ENCODE measurements at regions not wholly inside any gene's neighbourhood (a gene's known extent, or its start where the extent isn't known, plus 50 kb on each side); places are given as distances from the start of the nearest gene placed in this dataset.

DNA sequence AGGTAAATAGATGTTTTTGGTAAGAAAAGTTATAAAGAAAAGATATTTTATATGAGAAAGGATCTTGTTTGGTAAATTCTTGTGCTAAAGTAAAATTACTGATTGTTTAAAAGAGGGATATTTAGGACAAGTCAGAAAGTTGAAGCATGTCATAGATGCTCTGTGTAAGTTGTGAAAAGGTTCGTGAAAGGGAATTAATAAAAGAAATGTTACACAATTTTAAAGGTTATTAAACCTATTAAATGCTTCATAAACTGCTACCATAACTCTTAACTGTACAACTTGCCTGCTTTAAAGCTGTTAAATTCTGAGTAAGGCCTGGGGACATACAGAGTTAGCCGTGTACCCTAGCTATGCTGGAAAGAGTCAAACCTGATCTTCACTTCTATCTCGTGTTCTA, 634.1 kb downstream of the ACTR3B start:
- TF ChIP-seq, protein P1, sequence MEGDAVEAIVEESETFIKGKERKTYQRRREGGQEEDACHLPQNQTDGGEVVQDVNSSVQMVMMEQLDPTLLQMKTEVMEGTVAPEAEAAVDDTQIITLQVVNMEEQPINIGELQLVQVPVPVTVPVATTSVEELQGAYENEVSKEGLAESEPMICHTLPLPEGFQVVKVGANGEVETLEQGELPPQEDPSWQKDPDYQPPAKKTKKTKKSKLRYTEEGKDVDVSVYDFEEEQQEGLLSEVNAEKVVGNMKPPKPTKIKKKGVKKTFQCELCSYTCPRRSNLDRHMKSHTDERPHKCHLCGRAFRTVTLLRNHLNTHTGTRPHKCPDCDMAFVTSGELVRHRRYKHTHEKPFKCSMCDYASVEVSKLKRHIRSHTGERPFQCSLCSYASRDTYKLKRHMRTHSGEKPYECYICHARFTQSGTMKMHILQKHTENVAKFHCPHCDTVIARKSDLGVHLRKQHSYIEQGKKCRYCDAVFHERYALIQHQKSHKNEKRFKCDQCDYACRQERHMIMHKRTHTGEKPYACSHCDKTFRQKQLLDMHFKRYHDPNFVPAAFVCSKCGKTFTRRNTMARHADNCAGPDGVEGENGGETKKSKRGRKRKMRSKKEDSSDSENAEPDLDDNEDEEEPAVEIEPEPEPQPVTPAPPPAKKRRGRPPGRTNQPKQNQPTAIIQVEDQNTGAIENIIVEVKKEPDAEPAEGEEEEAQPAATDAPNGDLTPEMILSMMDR (IDR thresholded peaks at IDR 0.05) = no peak
- no peak for TF ChIP-seq POLR2A (IDR thresholded peaks at IDR 0.05)
